ENCODE measurements at regions not wholly inside any gene's neighbourhood (a gene's known extent, or its start where the extent isn't known, plus 50 kb on each side); places are given as distances from the start of the nearest gene placed in this dataset.

DNA sequence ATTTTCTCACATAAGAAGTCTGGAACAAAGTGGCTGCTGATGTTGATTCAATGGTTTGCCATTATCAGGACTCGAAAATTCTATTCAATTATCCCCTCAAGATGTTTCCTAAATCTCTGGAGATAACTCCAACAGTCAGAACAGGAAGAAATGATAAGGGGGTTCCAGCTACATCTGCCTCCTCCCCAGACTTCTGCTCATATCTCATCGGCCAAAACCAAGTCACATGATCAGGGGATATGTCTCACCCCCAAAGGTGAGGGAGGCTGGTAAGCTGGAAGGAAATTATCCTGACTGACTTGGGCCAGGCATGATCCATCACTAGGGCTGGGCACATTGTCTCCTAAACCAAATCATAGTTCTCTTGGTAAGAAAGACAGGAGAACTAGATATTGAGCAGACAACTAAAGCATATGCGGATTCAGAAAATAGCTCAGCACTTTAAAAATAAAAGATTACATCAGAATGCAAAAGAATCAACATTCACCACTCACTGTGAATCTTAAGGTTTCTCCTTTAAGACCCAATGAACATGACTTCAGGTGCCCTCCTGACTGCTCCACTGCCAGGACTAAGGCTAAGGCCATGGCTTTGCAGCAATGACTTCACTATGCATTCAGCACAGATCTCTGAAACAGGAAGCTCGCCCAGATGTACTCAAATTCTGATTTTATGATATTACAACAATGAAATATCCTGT, 306.3 kb downstream of the ENC1 start:
- TF ChIP-seq, protein P1, sequence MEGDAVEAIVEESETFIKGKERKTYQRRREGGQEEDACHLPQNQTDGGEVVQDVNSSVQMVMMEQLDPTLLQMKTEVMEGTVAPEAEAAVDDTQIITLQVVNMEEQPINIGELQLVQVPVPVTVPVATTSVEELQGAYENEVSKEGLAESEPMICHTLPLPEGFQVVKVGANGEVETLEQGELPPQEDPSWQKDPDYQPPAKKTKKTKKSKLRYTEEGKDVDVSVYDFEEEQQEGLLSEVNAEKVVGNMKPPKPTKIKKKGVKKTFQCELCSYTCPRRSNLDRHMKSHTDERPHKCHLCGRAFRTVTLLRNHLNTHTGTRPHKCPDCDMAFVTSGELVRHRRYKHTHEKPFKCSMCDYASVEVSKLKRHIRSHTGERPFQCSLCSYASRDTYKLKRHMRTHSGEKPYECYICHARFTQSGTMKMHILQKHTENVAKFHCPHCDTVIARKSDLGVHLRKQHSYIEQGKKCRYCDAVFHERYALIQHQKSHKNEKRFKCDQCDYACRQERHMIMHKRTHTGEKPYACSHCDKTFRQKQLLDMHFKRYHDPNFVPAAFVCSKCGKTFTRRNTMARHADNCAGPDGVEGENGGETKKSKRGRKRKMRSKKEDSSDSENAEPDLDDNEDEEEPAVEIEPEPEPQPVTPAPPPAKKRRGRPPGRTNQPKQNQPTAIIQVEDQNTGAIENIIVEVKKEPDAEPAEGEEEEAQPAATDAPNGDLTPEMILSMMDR (IDR thresholded peaks at IDR 0.05; ENCODE audit: insufficient read depth, low read length, severe bottlenecking) = no peak
- no peak overlapping the region for H3K4me3 ChIP-seq (ENCODE audit: low read depth, low read length)
- no peaks in the 10 kb centered on the region for H3K36me3 ChIP-seq (ENCODE audit: control insufficient read depth, insufficient read depth, low read length)
- no peak for FAIRE-seq
- no peaks in the 10 kb centered on the region for H3K27me3 ChIP-seq (ENCODE audit: control insufficient read depth, insufficient read depth, low read length)
- no peak for DNase-seq (ENCODE audit: low read depth)

DNA sequence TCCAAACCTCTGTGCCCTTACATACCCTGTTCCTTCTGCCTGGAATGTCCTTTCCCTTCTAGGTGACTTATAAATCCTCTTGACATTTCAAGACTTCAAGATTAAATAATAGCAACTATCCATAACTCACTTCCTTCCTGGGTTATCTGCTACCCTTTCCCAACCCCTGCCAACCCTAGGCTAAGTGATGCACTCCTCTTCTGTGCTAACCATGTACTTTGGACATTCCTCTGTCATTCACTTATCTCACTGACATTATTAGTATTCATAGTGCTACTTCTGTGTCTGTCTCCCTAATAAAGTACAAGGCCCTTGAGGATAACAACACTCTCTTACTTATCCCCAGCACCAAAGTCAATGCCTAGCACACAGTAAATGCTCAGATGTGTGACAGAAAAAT, 307.1 kb downstream of the ENC1 start:
- DNase-seq (ENCODE audit: low read depth) (no peak), FAIRE-seq (no peak)
- TF ChIP-seq, protein P1 (IDR thresholded peaks at IDR 0.05; ENCODE audit: insufficient read depth, low read length, severe bottlenecking) = no peak
- H3K36me3 ChIP-seq (ENCODE audit: control insufficient read depth, insufficient read depth, low read length) = no peaks in the 10 kb centered on the region
- H3K27me3 ChIP-seq (ENCODE audit: control insufficient read depth, insufficient read depth, low read length) = no peaks in the 10 kb centered on the region
- no peak overlapping the region for H3K4me3 ChIP-seq (ENCODE audit: low read depth, low read length)

DNA sequence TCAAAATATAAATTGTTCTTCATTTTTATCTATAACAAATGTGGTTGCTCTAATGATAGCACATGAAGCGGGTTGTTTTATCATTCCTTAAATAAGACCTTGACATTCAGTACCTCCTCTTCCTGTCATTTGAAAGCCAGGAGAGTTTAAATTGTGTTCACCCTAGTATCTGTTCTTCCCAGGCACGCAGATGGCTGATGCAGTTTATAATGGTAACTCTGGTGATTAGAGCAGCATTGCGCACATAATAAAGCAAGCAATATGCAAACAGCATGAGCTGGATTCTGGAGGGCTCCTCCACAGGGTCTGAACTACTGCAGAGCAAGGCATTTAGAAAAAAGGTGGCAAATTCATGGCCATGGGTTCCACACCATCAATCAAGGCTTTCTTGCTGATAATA, 307.8 kb downstream of the ENC1 start:
- Histone ChIP-seq H3K4me3 (ENCODE audit: low read depth, low read length) (no peak overlapping the region), H3K27me3 (ENCODE audit: control insufficient read depth, insufficient read depth, low read length) (no peaks in the 10 kb centered on the region), H3K36me3 (ENCODE audit: control insufficient read depth, insufficient read depth, low read length) (no peaks in the 10 kb centered on the region)
- FAIRE-seq (no peak), DNase-seq (ENCODE audit: low read depth) (no peak)
- TF ChIP-seq, protein P1 (IDR thresholded peaks at IDR 0.05; ENCODE audit: insufficient read depth, low read length, severe bottlenecking) = no peak

DNA sequence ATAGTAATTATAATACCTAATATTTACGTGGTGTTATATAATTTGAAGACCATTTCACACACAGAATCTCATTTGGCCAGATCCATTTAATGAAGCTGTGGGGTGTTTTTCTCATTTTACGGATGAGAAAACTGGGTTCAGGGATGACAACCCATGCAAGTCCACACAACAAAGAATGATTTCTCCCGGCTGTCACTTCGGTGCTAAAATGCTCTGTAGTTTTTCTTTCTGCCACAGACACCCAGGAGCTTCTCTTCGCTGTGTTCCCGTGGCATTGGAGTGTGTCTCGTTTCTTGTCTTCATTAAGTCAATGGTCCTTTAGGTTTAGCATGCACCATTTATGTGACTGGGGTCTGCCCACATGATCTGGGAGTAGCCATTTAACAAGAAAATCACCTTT, 308.5 kb downstream of the ENC1 start:
- DNase-seq (ENCODE audit: low read depth) (no peak), FAIRE-seq (no peak)
- Histone ChIP-seq H3K27me3 (ENCODE audit: control insufficient read depth, insufficient read depth, low read length) (no peaks in the 10 kb centered on the region), H3K4me3 (ENCODE audit: low read depth, low read length) (no peak overlapping the region), H3K36me3 (ENCODE audit: control insufficient read depth, insufficient read depth, low read length) (no peaks in the 10 kb centered on the region)
- TF ChIP-seq, protein P1 (IDR thresholded peaks at IDR 0.05; ENCODE audit: insufficient read depth, low read length, severe bottlenecking) = no peak

DNA sequence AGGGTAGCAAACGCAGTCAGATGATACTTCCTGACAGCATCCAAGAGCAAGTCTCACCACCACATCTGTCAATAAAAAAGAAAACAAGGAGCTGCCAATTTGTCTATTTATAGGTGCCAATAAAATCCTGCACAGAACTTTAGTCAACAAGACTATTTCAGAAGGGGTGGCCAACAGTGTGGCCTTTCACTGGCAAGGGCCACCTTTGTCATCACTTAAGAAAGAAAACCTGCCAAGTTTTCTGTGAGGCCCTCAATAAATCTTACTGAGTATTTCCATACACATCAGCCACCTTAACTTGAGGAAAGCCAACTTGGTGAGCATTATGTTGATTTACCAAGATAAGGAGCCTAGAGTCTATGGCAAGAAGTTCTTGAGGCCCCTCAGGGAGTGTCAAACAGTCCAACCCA, 312.3 kb downstream of the ENC1 start:
- H3K36me3 ChIP-seq (ENCODE audit: control insufficient read depth, insufficient read depth, low read length) = no peaks in the 10 kb centered on the region
- TF ChIP-seq, protein P1 (IDR thresholded peaks at IDR 0.05; ENCODE audit: insufficient read depth, low read length, severe bottlenecking) = no peak
- no peaks in the 10 kb centered on the region for H3K27me3 ChIP-seq (ENCODE audit: control insufficient read depth, insufficient read depth, low read length)
- no peak overlapping the region for H3K4me3 ChIP-seq (ENCODE audit: low read depth, low read length)
- DNase-seq (ENCODE audit: low read depth) (no peak), FAIRE-seq (no peak)

DNA sequence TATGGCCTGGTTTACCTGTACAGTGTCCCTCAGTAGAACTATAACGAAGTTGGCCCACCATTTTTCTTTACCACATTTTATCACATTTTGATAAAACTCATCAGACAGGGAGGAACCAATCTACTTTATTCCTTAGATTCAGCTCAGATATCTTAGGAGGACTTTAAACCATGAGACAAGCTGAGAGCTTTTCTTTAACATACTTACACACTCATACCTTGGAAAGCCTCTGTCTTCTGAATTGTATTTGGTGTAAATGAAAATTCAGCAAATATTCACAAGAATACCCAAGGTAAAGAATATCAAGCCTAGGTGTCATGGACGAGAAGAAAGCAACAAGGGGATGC, 313.2 kb downstream of the ENC1 start:
- no peak for FAIRE-seq
- DNase-seq (ENCODE audit: low read depth) = no peak
- TF ChIP-seq, protein P1 (IDR thresholded peaks at IDR 0.05; ENCODE audit: insufficient read depth, low read length, severe bottlenecking) = no peak
- no peak overlapping the region for H3K4me3 ChIP-seq (ENCODE audit: low read depth, low read length)
- H3K27me3 ChIP-seq (ENCODE audit: control insufficient read depth, insufficient read depth, low read length) = no peaks in the 10 kb centered on the region
- no peaks in the 10 kb centered on the region for H3K36me3 ChIP-seq (ENCODE audit: control insufficient read depth, insufficient read depth, low read length)

Measured in bronchial epithelial cell (primary cell).